Pancreas (tissue), 10 donors: ENCODE measurements at regions not wholly inside any gene's neighbourhood (a gene's known extent, or its start where the extent isn't known, plus 50 kb on each side); places are given as distances from the start of the nearest gene placed in this dataset.

ENCODE experiments used
- ATAC-seq, 4 donors: fragments of 200-7000 bp; cut with Tn5 transposase; one replicate each; pipeline versions ENCODE4 v1.8.0 to v1.9.1; 2020; ENCODE audit warnings: mild to moderate bottlenecking in 4 of 4, moderate library complexity in 4 of 4
- DNase-seq, 6 donors: peaks; one replicate each; pipeline ENCODE4 v3.0.0-alpha.2; 2020
- FAIRE-seq: peaks from 2 replicates; lab custom pipeline; 2012; peaks lifted over from hg19 to GRCh38; lab: Jason Lieb, UNC
- H3K27ac ChIP-seq, 4 donors: fragments of 200-600 bp; sonication (generic); 1 replicate in 3 of 4; 2 replicates in 1 of 4; pipeline versions ENCODE4 v1.5.0 to v1.8.0; 2020
- H3K27me3 ChIP-seq, 4 donors: fragments of 200-600 bp; one replicate each; pipeline ENCODE4 v1.8.0; 2021
- H3K36me3 ChIP-seq, 3 donors: fragments of 200-600 bp; sonication (generic) in 1 of 3; one replicate each; pipeline versions ENCODE4 v1.5.0 to v1.8.0; 2020 to 2021
- H3K4me1 ChIP-seq, 3 donors: fragments of 200-600 bp; one replicate each; pipeline ENCODE4 v1.8.0; 2021
- H3K4me3 ChIP-seq, 4 donors: fragments of 200-600 bp; sonication (generic) in 2 of 4; one replicate each; pipeline versions ENCODE4 v1.5.0 to v1.8.0; 2020 to 2021
- H3K9me3 ChIP-seq, 4 donors: fragments of 200-600 bp; one replicate each; pipeline ENCODE4 v1.8.0; 2021
- WGBS, 2 donors: extraction: QIAGEN DNeasy Blood & Tissue Kit; methylation state at CpG; one replicate each; pipeline ENCODE4 v1.1.7; 2013; 5-methylcytosine and 5-hydroxymethylcytosine counted together
- intact Hi-C, 3 donors: fragments of 100-400 bp; cut with DNase I; formaldehyde crosslinking; loops; one replicate each; pipeline versions ENCODE4 v1.11.1 to v1.14.2; 2022
- TF ChIP-seq, protein P1 (sequence below), 4 donors: fragments of 200-600 bp; sonication (generic) in 3 of 4; IDR thresholded peaks; one replicate each; pipeline versions ENCODE4 v1.5.0 to v1.8.0; 2021; ENCODE audit warnings: antibody characterized with exemption in 4 of 4
- donor health status: healthy with polysubstance abuse.
- donor health status: DM: no; HTN: no; CAD: no; lungs with moderate emphysema.
- donor health status: DM: no; HTN: no; CAD: no.
- donor health status: control.
- donor health status: control.
- donor health status: Bipolar disorder and iron deficiency.
- donor health status: DM: yes; HTN: yes; CAD: no.
- donor health status: DM: no; HTN: no; CAD: no.
- donor health status: DM: no; HTN: no; CAD: no.
- donor health status: DM: yes; HTN: yes; CAD: no.

DNA sequence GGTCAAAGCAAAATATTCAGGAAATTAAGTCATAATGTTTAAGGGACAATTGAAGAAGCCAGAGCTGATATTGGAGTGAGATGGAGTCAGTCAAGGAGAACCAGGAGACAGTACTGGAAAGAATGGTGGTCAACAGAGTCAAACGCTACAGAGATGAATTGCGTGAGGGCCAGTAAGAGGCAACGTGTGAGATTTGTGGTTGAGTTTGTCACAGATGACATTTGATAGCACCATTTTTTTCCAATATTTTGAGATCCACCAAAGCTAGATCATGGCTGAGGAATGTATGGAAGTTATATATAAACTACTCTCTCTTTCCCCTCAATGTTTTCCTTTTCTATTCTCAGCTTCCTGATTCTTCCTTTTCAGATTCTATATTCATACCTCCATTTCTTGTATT is 375.1 kb upstream of the ROBO2 start:
- Histone ChIP-seq H3K27me3 (no peaks in the 10 kb centered on the region), H3K4me1 (no peaks in the 10 kb centered on the region), H3K4me3 (no peak overlapping the region), H3K9me3 (no peaks in the 10 kb centered on the region), H3K36me3 (no peaks in the 10 kb centered on the region), H3K27ac (no peak overlapping the region)
- 84 to 85% methylated on average over 3 of the region's 3 CpGs for WGBS, 2 donors
- FAIRE-seq (no peak), ATAC-seq (no peak), DNase-seq (no peak)
- TF ChIP-seq, protein P1, sequence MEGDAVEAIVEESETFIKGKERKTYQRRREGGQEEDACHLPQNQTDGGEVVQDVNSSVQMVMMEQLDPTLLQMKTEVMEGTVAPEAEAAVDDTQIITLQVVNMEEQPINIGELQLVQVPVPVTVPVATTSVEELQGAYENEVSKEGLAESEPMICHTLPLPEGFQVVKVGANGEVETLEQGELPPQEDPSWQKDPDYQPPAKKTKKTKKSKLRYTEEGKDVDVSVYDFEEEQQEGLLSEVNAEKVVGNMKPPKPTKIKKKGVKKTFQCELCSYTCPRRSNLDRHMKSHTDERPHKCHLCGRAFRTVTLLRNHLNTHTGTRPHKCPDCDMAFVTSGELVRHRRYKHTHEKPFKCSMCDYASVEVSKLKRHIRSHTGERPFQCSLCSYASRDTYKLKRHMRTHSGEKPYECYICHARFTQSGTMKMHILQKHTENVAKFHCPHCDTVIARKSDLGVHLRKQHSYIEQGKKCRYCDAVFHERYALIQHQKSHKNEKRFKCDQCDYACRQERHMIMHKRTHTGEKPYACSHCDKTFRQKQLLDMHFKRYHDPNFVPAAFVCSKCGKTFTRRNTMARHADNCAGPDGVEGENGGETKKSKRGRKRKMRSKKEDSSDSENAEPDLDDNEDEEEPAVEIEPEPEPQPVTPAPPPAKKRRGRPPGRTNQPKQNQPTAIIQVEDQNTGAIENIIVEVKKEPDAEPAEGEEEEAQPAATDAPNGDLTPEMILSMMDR (IDR thresholded peaks at IDR 0.05): no peak
- intact Hi-C loops: no loop called here

DNA sequence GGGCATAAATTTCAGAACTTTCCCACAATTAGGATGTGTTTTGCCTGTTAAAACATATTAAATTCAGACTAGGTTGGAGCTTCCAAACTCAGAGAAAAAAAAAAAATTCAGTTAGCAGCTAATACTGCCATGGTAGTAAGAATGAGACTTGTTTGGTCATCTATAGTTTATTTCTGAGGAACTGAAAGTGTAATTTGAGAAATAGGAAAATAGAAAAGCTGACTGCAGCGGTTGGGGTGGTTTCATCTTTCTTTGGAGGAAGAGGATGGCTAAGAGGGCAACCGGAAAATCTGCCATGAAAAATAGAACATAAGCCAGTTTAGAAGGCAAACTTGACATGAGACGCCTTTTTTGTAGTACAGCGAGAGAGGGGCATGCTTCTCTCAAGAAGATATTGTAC is 371.2 kb upstream of the ROBO2 start:
- FAIRE-seq (no peak), DNase-seq (no peak), ATAC-seq (no peak)
- 90 to 96% methylated on average over 4 of the region's 4 CpGs for WGBS, 2 donors
- Histone ChIP-seq H3K4me1 (no peaks in the 10 kb centered on the region), H3K9me3 (no peaks in the 10 kb centered on the region), H3K36me3 (no peaks in the 10 kb centered on the region), H3K27ac (no peak overlapping the region), H3K27me3 (no peaks in the 10 kb centered on the region), H3K4me3 (no peak overlapping the region)
- intact Hi-C loops: no loop called here
- TF ChIP-seq, protein P1 (IDR thresholded peaks at IDR 0.05): no peak

DNA sequence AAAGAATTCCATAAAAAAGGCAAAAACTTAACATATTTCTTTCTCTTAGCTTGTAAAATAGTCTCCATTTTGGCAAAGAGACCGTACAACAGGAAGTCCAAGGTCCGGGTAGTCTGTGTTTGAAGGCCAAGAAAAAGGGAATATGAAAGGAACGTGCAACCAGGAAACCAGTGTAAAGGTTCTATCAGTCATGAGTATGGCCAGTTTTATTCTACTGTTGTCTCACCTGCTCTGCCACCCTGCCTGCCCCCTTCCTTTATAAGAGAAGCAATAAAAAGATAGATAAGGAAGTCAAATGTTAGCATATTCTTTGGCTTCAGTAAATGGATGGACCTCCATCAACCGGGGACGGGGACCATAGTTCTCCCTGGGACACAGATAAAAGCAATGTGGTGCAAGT is 370.6 kb upstream of the ROBO2 start:
- DNase-seq (no peak), FAIRE-seq (no peak)
- 71 to 77% methylated on average over 5 of the region's 5 CpGs for WGBS, 2 donors

DNA sequence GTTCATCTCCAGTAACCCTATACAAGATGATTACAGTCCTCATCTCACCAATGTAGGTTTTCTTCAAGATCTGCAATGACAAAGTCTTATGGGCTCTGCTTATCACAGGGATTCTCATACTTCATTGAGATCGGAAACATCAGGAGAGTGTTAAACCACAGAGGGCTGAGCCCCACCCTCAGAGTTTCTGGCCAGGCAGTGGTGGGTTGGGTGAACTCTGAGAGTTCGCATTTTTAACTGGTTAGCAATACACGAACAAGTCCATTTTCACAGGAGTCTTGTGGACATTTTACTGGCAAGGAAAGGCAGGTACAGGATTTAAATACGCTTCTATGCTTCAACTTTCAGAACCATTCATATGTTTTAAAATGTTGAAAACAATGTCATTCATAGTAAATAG is 366.7 kb upstream of the ROBO2 start:
- no peaks in the 10 kb centered on the region for H3K9me3 ChIP-seq
- TF ChIP-seq, protein P1 (IDR thresholded peaks at IDR 0.05): no peak
- no peaks in the 10 kb centered on the region for H3K27me3 ChIP-seq
- ATAC-seq (no peak), DNase-seq (no peak), FAIRE-seq (no peak)
- H3K4me3 ChIP-seq: no peak overlapping the region
- intact Hi-C loops: no loop called here
- WGBS, 2 donors: 51 to 75% methylated on average over 4 of the region's 4 CpGs
- H3K4me1 ChIP-seq: no peaks in the 10 kb centered on the region
- no peaks in the 10 kb centered on the region for H3K36me3 ChIP-seq
- H3K27ac ChIP-seq: no peak overlapping the region

More for the DNA sequence above, 370.6 kb upstream of the ROBO2 start:
- Histone ChIP-seq H3K4me1 (no peaks in the 10 kb centered on the region), H3K9me3 (no peaks in the 10 kb centered on the region), H3K27me3 (no peaks in the 10 kb centered on the region), H3K36me3 (no peaks in the 10 kb centered on the region), H3K27ac (no peak overlapping the region), H3K4me3 (no peak overlapping the region)
- intact Hi-C loops: no loop called here
- no peak for ATAC-seq
- TF ChIP-seq, protein P1 (IDR thresholded peaks at IDR 0.05): no peak

DNA sequence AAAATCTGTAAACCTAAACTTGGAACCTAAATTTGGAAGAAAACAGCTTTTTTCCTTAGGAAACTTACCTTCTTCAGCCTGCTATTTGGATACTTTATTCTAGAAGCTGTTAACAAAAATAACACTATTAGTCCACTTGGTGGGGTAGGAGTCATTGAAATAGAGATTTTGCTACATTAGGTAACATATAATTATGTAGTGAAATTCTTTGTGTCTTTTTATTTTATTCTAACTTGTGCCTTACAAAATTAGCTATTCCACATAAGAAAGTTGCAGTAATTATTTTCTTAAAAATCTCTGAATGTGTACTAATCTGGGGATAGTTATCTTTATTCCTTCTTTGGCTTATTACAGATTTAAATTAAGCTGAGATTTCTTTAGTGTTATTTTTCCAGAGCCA is 360.4 kb upstream of the ROBO2 start:
- ATAC-seq (peak in 1 of 4 donors; percentile 68), FAIRE-seq (no peak)
- no peaks in the 10 kb centered on the region for H3K27me3 ChIP-seq

More for the DNA sequence above, 360.4 kb upstream of the ROBO2 start:
- H3K4me1 ChIP-seq: no peaks in the 10 kb centered on the region
- H3K36me3 ChIP-seq: no peaks in the 10 kb centered on the region
- no peaks in the 10 kb centered on the region for H3K9me3 ChIP-seq
- TF ChIP-seq, protein P1 (IDR thresholded peaks at IDR 0.05): no peak
- H3K4me3 ChIP-seq: no peak overlapping the region
- intact Hi-C loops: no loop called here
- H3K27ac ChIP-seq: no peak overlapping the region
- no peak for DNase-seq
